ENCODE measurements at regions not wholly inside any gene's neighbourhood (a gene's known extent, or its start where the extent isn't known, plus 50 kb on each side); places are given as distances from the start of the nearest gene placed in this dataset.

DNA sequence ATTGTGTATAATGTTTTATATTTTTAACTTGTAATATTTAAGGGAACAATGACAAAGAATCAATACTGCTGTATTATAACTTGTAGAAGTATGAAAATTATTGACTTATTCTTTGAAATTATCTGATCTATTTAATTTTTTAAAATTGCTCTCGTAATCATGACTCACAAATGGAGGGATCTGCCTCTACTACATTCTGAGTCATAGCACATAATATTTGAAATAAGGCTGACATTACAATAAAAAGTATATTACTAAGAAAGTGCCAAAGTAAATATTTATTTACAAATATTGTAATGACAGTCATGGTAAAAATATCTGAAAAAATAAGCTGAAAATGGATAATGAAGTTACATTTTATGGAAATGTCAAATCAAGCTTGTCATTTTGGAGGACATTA lies 1144.6 kb upstream of the CDH2 start:
- no peaks in the 10 kb centered on the region for H3K79me2 ChIP-seq
- H3K9me2 ChIP-seq (replicated peaks; ENCODE audit: insufficient read depth): no peaks in the 10 kb centered on the region
- H3K9me3 ChIP-seq (ENCODE audit: low read depth): no peaks in the 10 kb centered on the region
- H3K27ac ChIP-seq: no peak overlapping the region
- H3K4me1 ChIP-seq (ENCODE audit: insufficient read depth): no peaks in the 10 kb centered on the region
- H2AFZ ChIP-seq: no peak overlapping the region
- H3K36me3 ChIP-seq (replicated peaks; ENCODE audit: insufficient read depth, low read depth): no peaks in the 10 kb centered on the region
- H3K27me3 ChIP-seq: no peaks in the 10 kb centered on the region
- H4K20me1 ChIP-seq (ENCODE audit: insufficient read depth, poor library complexity, severe bottlenecking): no peaks in the 10 kb centered on the region
- TF ChIP-seq CTCF (IDR thresholded peaks at IDR 0.05; ENCODE audit: poor library complexity) (no peak), EZH2 (IDR thresholded peaks at IDR 0.05; ENCODE audit: borderline replicate concordance) (no peak), EZH2phosphoT487 (IDR thresholded peaks at IDR 0.05; ENCODE audit: low read depth, severe bottlenecking, unreplicated experiment) (no peak)
- WGBS (ENCODE audit: low lambda C conversion rate, missing lambda C conversion rate): 100% methylated on average over 1 of the region's 1 CpG
- H3K4me3 ChIP-seq: no peak overlapping the region
- H3K4me2 ChIP-seq: no peak overlapping the region
- DNase-seq (ENCODE audit: low spot score): no peak

DNA sequence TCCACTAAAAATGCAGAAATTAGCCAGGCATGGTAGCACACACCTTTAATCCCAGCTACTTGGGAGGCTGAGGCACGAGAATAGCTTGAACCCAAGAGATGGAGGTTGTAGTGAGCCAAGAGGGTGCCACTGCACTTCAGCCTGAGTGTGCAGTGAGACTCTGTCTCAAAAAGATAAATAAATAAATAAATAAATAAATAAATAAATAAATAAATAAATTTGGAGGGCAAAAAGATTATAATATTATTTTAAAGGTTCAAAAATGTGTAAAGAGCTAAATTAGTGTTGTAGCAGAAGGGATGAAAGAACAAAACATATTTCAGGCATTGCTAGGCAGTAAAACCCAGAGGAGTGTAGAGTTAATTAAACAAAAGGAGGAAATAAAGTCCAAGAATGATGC lies 1136.4 kb upstream of the CDH2 start:
- Histone ChIP-seq H2AFZ (no peak overlapping the region), H3K36me3 (replicated peaks; ENCODE audit: insufficient read depth, low read depth) (no peaks in the 10 kb centered on the region), H3K27me3 (no peaks in the 10 kb centered on the region), H3K4me3 (no peak overlapping the region), H3K27ac (no peak overlapping the region), H3K4me2 (no peak overlapping the region), H4K20me1 (ENCODE audit: insufficient read depth, poor library complexity, severe bottlenecking) (no peaks in the 10 kb centered on the region), H3K9me3 (ENCODE audit: low read depth) (no peaks in the 10 kb centered on the region), H3K79me2 (no peaks in the 10 kb centered on the region), H3K4me1 (ENCODE audit: insufficient read depth) (no peaks in the 10 kb centered on the region), H3K9me2 (replicated peaks; ENCODE audit: insufficient read depth) (no peaks in the 10 kb centered on the region)
- no peak for DNase-seq (ENCODE audit: low spot score)
- TF ChIP-seq EZH2phosphoT487 (IDR thresholded peaks at IDR 0.05; ENCODE audit: low read depth, severe bottlenecking, unreplicated experiment): no peak
- TF ChIP-seq CTCF (IDR thresholded peaks at IDR 0.05; ENCODE audit: poor library complexity): no peak
- no peak for TF ChIP-seq EZH2 (IDR thresholded peaks at IDR 0.05; ENCODE audit: borderline replicate concordance)
- 89% methylated on average over 1 of the region's 1 CpG for WGBS (ENCODE audit: low lambda C conversion rate, missing lambda C conversion rate)

GRCh38 chr18:29311580-29311979 lies 1134.7 kb upstream of the CDH2 start:
- no peak overlapping the region for H3K4me2 ChIP-seq
- H3K9me2 ChIP-seq (replicated peaks; ENCODE audit: insufficient read depth): no peaks in the 10 kb centered on the region
- no peaks in the 10 kb centered on the region for H3K27me3 ChIP-seq
- no peak overlapping the region for H3K27ac ChIP-seq
- no peaks in the 10 kb centered on the region for H3K79me2 ChIP-seq
- H2AFZ ChIP-seq: no peak overlapping the region
- 87% methylated on average over 2 of the region's 2 CpGs for WGBS (ENCODE audit: low lambda C conversion rate, missing lambda C conversion rate)
- no peak overlapping the region for H3K4me3 ChIP-seq
- no peaks in the 10 kb centered on the region for H3K36me3 ChIP-seq (replicated peaks; ENCODE audit: insufficient read depth, low read depth)
- no peaks in the 10 kb centered on the region for H3K4me1 ChIP-seq (ENCODE audit: insufficient read depth)
- no peaks in the 10 kb centered on the region for H3K9me3 ChIP-seq (ENCODE audit: low read depth)
- DNase-seq (ENCODE audit: low spot score): no peak
- H4K20me1 ChIP-seq (ENCODE audit: insufficient read depth, poor library complexity, severe bottlenecking): no peaks in the 10 kb centered on the region
- no peak for TF ChIP-seq EZH2 (IDR thresholded peaks at IDR 0.05; ENCODE audit: borderline replicate concordance)
- no peak for TF ChIP-seq EZH2phosphoT487 (IDR thresholded peaks at IDR 0.05; ENCODE audit: low read depth, severe bottlenecking, unreplicated experiment)
- TF ChIP-seq CTCF (IDR thresholded peaks at IDR 0.05; ENCODE audit: poor library complexity): no peak

DNA sequence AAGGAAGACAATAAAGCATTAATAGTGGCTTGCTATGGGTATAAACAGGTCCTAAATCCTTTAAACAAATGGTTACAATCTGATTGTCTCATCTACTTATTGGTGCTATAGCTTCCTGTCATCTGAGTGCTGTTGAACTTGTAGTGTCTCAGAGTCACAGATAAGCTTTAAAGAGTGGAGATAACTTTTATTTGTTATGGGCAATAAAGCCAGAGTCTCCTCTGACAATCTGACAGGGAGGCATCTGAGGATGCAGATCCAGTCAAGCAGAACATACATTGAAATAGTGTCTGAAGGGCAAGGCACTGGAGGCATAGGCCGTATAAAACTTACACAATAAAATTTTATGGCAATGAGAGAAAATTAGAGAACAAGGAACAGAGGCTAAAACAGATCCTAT lies 1132.4 kb upstream of the CDH2 start:
- DNase-seq (ENCODE audit: low spot score): peak; percentile 19
- H2AFZ ChIP-seq: no peak overlapping the region
- 16% methylated on average over 1 of the region's 1 CpG for WGBS (ENCODE audit: low lambda C conversion rate, missing lambda C conversion rate)

More for the DNA sequence above, 1132.4 kb upstream of the CDH2 start:
- no peaks in the 10 kb centered on the region for H3K36me3 ChIP-seq (replicated peaks; ENCODE audit: insufficient read depth, low read depth)
- H3K27ac ChIP-seq: no peak overlapping the region
- TF ChIP-seq CTCF (IDR thresholded peaks at IDR 0.05; ENCODE audit: poor library complexity): no peak
- H4K20me1 ChIP-seq (ENCODE audit: insufficient read depth, poor library complexity, severe bottlenecking): no peaks in the 10 kb centered on the region
- H3K9me2 ChIP-seq (replicated peaks; ENCODE audit: insufficient read depth): no peaks in the 10 kb centered on the region
- H3K27me3 ChIP-seq: no peaks in the 10 kb centered on the region
- no peaks in the 10 kb centered on the region for H3K79me2 ChIP-seq
- H3K4me2 ChIP-seq: no peak overlapping the region
- H3K4me3 ChIP-seq: no peak overlapping the region
- no peaks in the 10 kb centered on the region for H3K9me3 ChIP-seq (ENCODE audit: low read depth)
- H3K4me1 ChIP-seq (ENCODE audit: insufficient read depth): no peaks in the 10 kb centered on the region

All from hepatocyte (in vitro differentiated cells).